KOPT-K1 (cell line): ENCODE measurements at regions not wholly inside any gene's neighbourhood (a gene's known extent, or its start where the extent isn't known, plus 50 kb on each side); places are given as distances from the start of the nearest gene placed in this dataset.
"Not testable (repeated sequence)": the region's sequence is repeated elsewhere in the genome, so short reads cannot be mapped to it uniquely, and the experiment has no call there.

Experiments
- H3K27ac ChIP-seq: fragments of 200-600 bp; sonication (generic); 2 replicates; pipeline ENCODE4 v1.5.1; 2016; ENCODE audit warnings: antibody characterized with exemption, mild to moderate bottlenecking, low read depth, low read length; ENCODE audit not compliant: poor library complexity, severe bottlenecking
- H3K36me3 ChIP-seq: fragments of 200-600 bp; sonication (generic); 2 replicates; pipeline ENCODE4 v1.5.1; 2017; ENCODE audit warnings: antibody characterized with exemption, mild to moderate bottlenecking, low read length, moderate library complexity; ENCODE audit not compliant: insufficient read depth
- H3K9me3 ChIP-seq: fragments of 200-600 bp; sonication (generic); 2 replicates; pipeline ENCODE4 v1.5.1; 2017; ENCODE audit warnings: antibody characterized with exemption, low read length, mild to moderate bottlenecking; ENCODE audit not compliant: insufficient read depth, poor library complexity, severe bottlenecking

GRCh38 chr18:39232490-39232889 lies 1666.9 kb upstream of the CELF4 start:
- Histone ChIP-seq H3K9me3 (no peaks in the 10 kb centered on the region), H3K27ac (no peak overlapping the region), H3K36me3 (no peaks in the 10 kb centered on the region)

- no peaks in the 10 kb centered on the region for H3K9me3 ChIP-seq
- H3K27ac ChIP-seq: no peak overlapping the region
- H3K36me3 ChIP-seq: no peaks in the 10 kb centered on the region
Measured at GRCh38 chr18:39230086-39230803, 1664.6 kb upstream of the CELF4 start.

GRCh38 chr18:39227769-39228168 lies 1662.2 kb upstream of the CELF4 start:
- H3K36me3 ChIP-seq, H3K9me3 ChIP-seq, H3K27ac ChIP-seq: not testable (repeated sequence)

GRCh38 chr18:39225373-39225772 lies 1659.8 kb upstream of the CELF4 start:
- Histone ChIP-seq H3K9me3 (no peaks in the 10 kb centered on the region), H3K36me3 (no peaks in the 10 kb centered on the region), H3K27ac (no peak overlapping the region)

- H3K27ac ChIP-seq: no peak overlapping the region
- no peaks in the 10 kb centered on the region for H3K36me3 ChIP-seq
- H3K9me3 ChIP-seq: no peaks in the 10 kb centered on the region
Measured at GRCh38 chr18:39223283-39223682, 1657.7 kb upstream of the CELF4 start.

- Histone ChIP-seq H3K9me3 (no peaks in the 10 kb centered on the region), H3K27ac (no peak overlapping the region)
Measured at GRCh38 chr18:39215920-39216319, 1650.3 kb upstream of the CELF4 start.

GRCh38 chr18:39211461-39211860 lies 1645.9 kb upstream of the CELF4 start:
- Histone ChIP-seq H3K27ac (no peak overlapping the region), H3K9me3 (no peaks in the 10 kb centered on the region), H3K36me3 (no peaks in the 10 kb centered on the region)

More at GRCh38 chr18:39215920-39216319, 1650.3 kb upstream of the CELF4 start:
- H3K36me3 ChIP-seq: no peaks in the 10 kb centered on the region

GRCh38 chr18:39209173-39209572 lies 1643.6 kb upstream of the CELF4 start:
- Histone ChIP-seq H3K27ac (no peak overlapping the region), H3K36me3 (no peaks in the 10 kb centered on the region)

GRCh38 chr18:39208729-39209128 lies 1643.1 kb upstream of the CELF4 start:
- Histone ChIP-seq H3K36me3 (no peaks in the 10 kb centered on the region), H3K9me3 (no peaks in the 10 kb centered on the region), H3K27ac (no peak overlapping the region)

More at GRCh38 chr18:39209173-39209572, 1643.6 kb upstream of the CELF4 start:
- H3K9me3 ChIP-seq: no peaks in the 10 kb centered on the region

- Histone ChIP-seq H3K27ac (no peak overlapping the region), H3K36me3 (no peaks in the 10 kb centered on the region), H3K9me3 (no peaks in the 10 kb centered on the region)
Measured at GRCh38 chr18:39208190-39208589, 1642.6 kb upstream of the CELF4 start.

GRCh38 chr18:39206398-39207103 lies 1641.0 kb upstream of the CELF4 start:
- H3K36me3 ChIP-seq, H3K27ac ChIP-seq, H3K9me3 ChIP-seq: not testable (repeated sequence)

GRCh38 chr18:39205565-39206195 lies 1640.1 kb upstream of the CELF4 start:
- H3K9me3 ChIP-seq: no peaks in the 10 kb centered on the region
- H3K27ac ChIP-seq: no peak overlapping the region
- H3K36me3 ChIP-seq: no peaks in the 10 kb centered on the region

GRCh38 chr18:39200153-39200552 lies 1634.6 kb upstream of the CELF4 start:
- H3K36me3 ChIP-seq: no peaks in the 10 kb centered on the region
- H3K27ac ChIP-seq: no peak overlapping the region
- no peaks in the 10 kb centered on the region for H3K9me3 ChIP-seq

GRCh38 chr18:39199231-39199855 lies 1633.7 kb upstream of the CELF4 start:
- Histone ChIP-seq H3K27ac (no peak overlapping the region), H3K36me3 (no peaks in the 10 kb centered on the region), H3K9me3 (no peaks in the 10 kb centered on the region)

GRCh38 chr18:39198376-39198775 lies 1632.8 kb upstream of the CELF4 start:
- Histone ChIP-seq H3K27ac (no peak overlapping the region), H3K36me3 (no peaks in the 10 kb centered on the region), H3K9me3 (no peaks in the 10 kb centered on the region)
